Heart right ventricle (tissue), 16 donors: ENCODE measurements at regions not wholly inside any gene's neighbourhood (a gene's known extent, or its start where the extent isn't known, plus 50 kb on each side); places are given as distances from the start of the nearest gene placed in this dataset.
"Not testable (repeated sequence)": the region's sequence is repeated elsewhere in the genome, so short reads cannot be mapped to it uniquely, and the experiment has no call there.

Source experiments
- ATAC-seq, 8 donors: fragments of 200-7000 bp; cut with Tn5 transposase; one replicate each; pipeline ENCODE4 v1.9.1; 2020; ENCODE audit warnings: mild to moderate bottlenecking in 8 of 8, moderate library complexity in 8 of 8, moderate number of reproducible peaks in 1 of 8
- DNase-seq, 2 donors: peaks; one replicate each; pipeline ENCODE4 v3.0.0-alpha.2; 2020
- H3K27ac ChIP-seq, 10 donors: fragments of 200-600 bp; sonication (generic) in 2 of 10; one replicate each; pipeline versions ENCODE4 v1.5.0 to v1.8.0; 2020 to 2022; ENCODE audit warnings: mild to moderate bottlenecking in 3 of 10
- H3K27me3 ChIP-seq, 7 donors: fragments of 200-600 bp; one replicate each; pipeline ENCODE4 v1.8.0; 2021 to 2022; ENCODE audit warnings: mild to moderate bottlenecking in 2 of 7
- H3K36me3 ChIP-seq, 9 donors: fragments of 200-600 bp; sonication (generic) in 1 of 9; one replicate each; pipeline versions ENCODE4 v1.5.0 to v1.8.0; 2020 to 2022; ENCODE audit warnings: mild to moderate bottlenecking in 2 of 9
- H3K4me1 ChIP-seq, 9 donors: fragments of 200-600 bp; sonication (generic) in 1 of 9; one replicate each; pipeline versions ENCODE4 v1.5.0 to v1.8.0; 2020 to 2022; ENCODE audit warnings: mild to moderate bottlenecking in 4 of 9
- H3K4me3 ChIP-seq, 10 donors: fragments of 200-600 bp; sonication (generic) in 2 of 10; one replicate each; pipeline versions ENCODE4 v1.5.0 to v1.8.0; 2020 to 2022; ENCODE audit warnings: mild to moderate bottlenecking in 7 of 10, moderate library complexity in 2 of 10
- H3K9me3 ChIP-seq, 11 donors: fragments of 200-600 bp in 10 of 11; sonication (generic) in 2 of 11; one replicate each; pipeline versions ENCODE4 v1.5.0 to v1.8.0; 2013 to 2022; ENCODE audit warnings: mild to moderate bottlenecking in 2 of 11, control low read depth in 1 of 11, moderate library complexity in 1 of 11
- WGBS, 2 donors: extraction: QIAGEN DNeasy Blood & Tissue Kit; methylation state at CpG; one replicate each; pipeline ENCODE4 v1.1.7; 2013; ENCODE audit warnings: inconsistent platforms in 1 of 2; 5-methylcytosine and 5-hydroxymethylcytosine counted together
- intact Hi-C, 10 donors: fragments of 100-400 bp; cut with DNase I; formaldehyde crosslinking; loops; one replicate each; pipeline versions ENCODE4 v1.11.1 to v1.14.2; 2022
- TF ChIP-seq, protein P1 (sequence below), 9 donors: fragments of 200-600 bp; sonication (generic) in 2 of 9; IDR thresholded peaks; one replicate each; pipeline versions ENCODE4 v1.5.0 to v1.8.0; 2021 to 2022; ENCODE audit warnings: antibody characterized with exemption in 9 of 9, mild to moderate bottlenecking in 5 of 9, moderate library complexity in 1 of 9
- donor health status: Arrhythmogenic right ventricular cardiomyopathy.
- donor health status: ischemic (EF 13 %, LVEDD 7.1; RV severe dilation, severe dysfunction).
- donor health status: healthy with polysubstance abuse.
- donor health status: DM: no; HTN: yes; CAD: no.
- donor health status: DM: no; HTN: no; CAD: no.
- donor health status: ischemic (EF 25% LVEDD 6.9; RV normal size, moderate dysfunction).
- donor health status: ischemic (EF 25% LVEDD 5.7; RV mildly dilated, moderate dysfunction).
- donor health status: healthy.
- donor health status: DM: yes; HTN: yes; CAD: no.
- donor health status: Ischemic cardiomyopathy.
- donor health status: ischemic (EF 35%, LVEDD 5.7; RV mildly dilated, moderate dysfunction).
- donor health status: nonischemic (EF 11% LVEDD 7.7; RV severe dilation, severe dysfunction).
- donor health status: DM: yes; HTN: yes; CAD: no.
- donor health status: PGD.
- donor health status: ischemic (EF 29% LVEDD 5.4; RV normal size, mild dysfunction).
- donor health status: nonischemic (EF 23%, LVEDD 6.1; RV moderate dilation, normal function).

DNA sequence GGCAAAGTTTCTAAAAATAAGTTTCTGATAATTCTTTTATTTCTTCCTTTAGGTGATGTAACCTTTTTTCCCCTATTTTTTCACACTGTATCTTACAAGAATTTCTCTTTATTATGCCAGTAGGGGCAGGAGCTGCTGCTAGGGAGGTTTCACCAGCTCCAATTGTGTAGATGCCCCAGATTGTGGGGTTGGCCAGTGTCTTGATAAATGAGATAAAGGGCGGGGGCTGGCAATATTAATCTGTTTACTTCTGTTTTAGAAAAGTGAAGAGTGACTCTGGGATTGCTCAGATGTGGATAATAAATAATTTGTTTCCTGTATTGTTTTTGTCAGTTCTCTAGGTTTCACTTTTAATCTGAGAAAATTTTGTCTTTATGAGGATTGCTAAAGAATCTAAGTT lies 190.4 kb downstream of the MC4R start:
- ATAC-seq (no peak), DNase-seq (no peak)
- H3K4me1 ChIP-seq = no peaks in the 10 kb centered on the region
- no peaks in the 10 kb centered on the region for H3K27me3 ChIP-seq
- H3K9me3 ChIP-seq = peaks cover 0 to 8% (median 0%) of the 10 kb centered on the region in 11 donors
- TF ChIP-seq, protein P1, sequence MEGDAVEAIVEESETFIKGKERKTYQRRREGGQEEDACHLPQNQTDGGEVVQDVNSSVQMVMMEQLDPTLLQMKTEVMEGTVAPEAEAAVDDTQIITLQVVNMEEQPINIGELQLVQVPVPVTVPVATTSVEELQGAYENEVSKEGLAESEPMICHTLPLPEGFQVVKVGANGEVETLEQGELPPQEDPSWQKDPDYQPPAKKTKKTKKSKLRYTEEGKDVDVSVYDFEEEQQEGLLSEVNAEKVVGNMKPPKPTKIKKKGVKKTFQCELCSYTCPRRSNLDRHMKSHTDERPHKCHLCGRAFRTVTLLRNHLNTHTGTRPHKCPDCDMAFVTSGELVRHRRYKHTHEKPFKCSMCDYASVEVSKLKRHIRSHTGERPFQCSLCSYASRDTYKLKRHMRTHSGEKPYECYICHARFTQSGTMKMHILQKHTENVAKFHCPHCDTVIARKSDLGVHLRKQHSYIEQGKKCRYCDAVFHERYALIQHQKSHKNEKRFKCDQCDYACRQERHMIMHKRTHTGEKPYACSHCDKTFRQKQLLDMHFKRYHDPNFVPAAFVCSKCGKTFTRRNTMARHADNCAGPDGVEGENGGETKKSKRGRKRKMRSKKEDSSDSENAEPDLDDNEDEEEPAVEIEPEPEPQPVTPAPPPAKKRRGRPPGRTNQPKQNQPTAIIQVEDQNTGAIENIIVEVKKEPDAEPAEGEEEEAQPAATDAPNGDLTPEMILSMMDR (IDR thresholded peaks at IDR 0.05) = no peak
- H3K4me3 ChIP-seq = no peak overlapping the region
- WGBS, 2 donors = 50 to 55% methylated on average over 1 of the region's 1 CpG
- H3K36me3 ChIP-seq = no peaks in the 10 kb centered on the region
- no peak overlapping the region for H3K27ac ChIP-seq
- intact Hi-C loops = no loop called here

DNA sequence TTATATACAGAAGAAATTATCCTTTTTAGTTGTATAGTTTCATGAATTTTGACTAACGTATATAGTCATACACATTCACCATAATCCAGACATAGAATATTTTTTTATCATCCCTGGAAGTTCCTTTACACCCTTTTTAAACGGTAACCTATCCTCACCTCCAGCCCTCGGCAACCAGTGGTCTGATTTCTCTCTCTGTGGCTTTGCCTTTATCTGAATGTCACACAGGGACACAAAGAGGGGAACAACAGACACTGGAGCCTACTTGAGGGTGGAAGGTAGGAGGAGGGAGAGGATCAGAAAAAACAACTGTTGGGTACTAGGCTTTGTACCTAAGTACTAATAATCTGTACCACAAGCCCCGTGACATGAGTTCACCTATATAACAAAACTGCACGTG lies 191.9 kb downstream of the MC4R start:
- no peaks in the 10 kb centered on the region for H3K4me1 ChIP-seq
- TF ChIP-seq, protein P1 (IDR thresholded peaks at IDR 0.05) = no peak
- WGBS, 2 donors = 59 to 62% methylated on average over 5 of the region's 5 CpGs
- ATAC-seq (no peak), DNase-seq (no peak)
- no peaks in the 10 kb centered on the region for H3K27me3 ChIP-seq
- no peak overlapping the region for H3K27ac ChIP-seq
- H3K4me3 ChIP-seq = no peak overlapping the region
- H3K36me3 ChIP-seq = no peaks in the 10 kb centered on the region
- H3K9me3 ChIP-seq = peaks cover 0 to 8% (median 0%) of the 10 kb centered on the region in 11 donors
- intact Hi-C loops = no loop called here

DNA sequence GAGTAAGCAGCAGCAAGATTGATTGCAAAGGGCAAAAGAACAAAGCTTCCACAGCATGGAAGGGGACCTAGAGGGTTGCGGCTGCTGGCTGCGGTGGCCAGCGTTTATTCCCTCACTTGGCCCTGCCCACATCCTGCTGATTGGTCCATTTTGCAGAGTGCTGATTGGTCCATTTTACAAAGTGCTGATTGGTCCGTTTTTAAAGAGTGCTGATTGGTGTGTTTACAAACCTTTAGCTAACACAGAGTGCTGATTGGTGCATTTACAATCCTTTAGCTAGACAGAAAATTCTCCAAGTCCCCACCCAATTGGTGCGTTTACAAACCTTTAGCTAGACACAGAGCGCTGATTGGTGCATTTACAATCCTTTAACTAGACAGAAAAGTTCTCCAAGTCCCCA lies 194.4 kb downstream of the MC4R start:
- WGBS, 2 donors = 82 to 86% methylated on average over 6 of the region's 6 CpGs
- H3K27ac ChIP-seq, ATAC-seq, H3K27me3 ChIP-seq, H3K9me3 ChIP-seq, H3K4me1 ChIP-seq, H3K4me3 ChIP-seq, H3K36me3 ChIP-seq, intact Hi-C loops, DNase-seq: not testable (repeated sequence)

DNA sequence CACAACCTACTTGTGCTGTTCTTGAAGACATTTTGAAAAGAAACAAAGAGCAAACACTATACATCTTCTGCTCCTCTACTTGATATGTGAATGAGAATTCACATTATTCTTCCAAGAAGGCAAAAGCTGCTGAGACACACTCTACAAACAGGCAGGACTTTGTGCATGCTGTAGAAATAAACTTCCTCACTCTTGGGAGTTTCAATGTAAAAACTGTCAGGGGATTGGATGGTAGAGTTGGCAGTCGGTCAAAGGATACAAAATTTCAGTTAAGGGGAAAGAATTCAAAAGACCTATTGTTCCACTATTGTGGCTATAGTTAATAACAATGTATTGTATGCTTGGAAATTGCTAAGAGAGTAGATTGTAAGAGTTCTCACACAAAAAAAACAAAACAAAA lies 196.3 kb downstream of the MC4R start:
- DNase-seq (no peak), ATAC-seq (no peak)
- Histone ChIP-seq H3K27me3 (no peaks in the 10 kb centered on the region), H3K36me3 (no peaks in the 10 kb centered on the region), H3K9me3 (peaks cover 0 to 8% (median 0%) of the 10 kb centered on the region in 11 donors), H3K27ac (no peak overlapping the region), H3K4me1 (no peaks in the 10 kb centered on the region), H3K4me3 (no peak overlapping the region)
- TF ChIP-seq, protein P1 (IDR thresholded peaks at IDR 0.05) = no peak
- WGBS, 2 donors = 47 to 50% methylated on average over 1 of the region's 1 CpG
- intact Hi-C loops = no loop called here

DNA sequence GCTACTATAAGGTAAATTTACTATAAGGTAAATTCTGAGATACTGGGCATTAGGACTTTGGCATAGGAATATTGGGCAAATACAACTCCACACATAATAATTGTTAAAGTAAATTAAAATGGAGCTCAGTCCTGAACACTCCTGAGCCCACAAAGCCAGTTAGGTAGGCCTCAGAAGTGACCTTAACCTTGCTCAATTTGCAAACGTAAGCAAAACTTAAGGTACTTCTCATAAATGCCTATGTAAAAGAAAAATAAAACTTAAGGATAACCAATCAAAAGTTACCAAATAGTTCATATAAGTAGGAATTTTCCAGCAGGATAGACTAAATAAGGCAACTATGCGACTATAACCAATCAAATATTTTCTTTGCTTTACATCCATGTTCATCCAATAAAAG lies 197.7 kb downstream of the MC4R start:
- Histone ChIP-seq H3K27ac (no peak overlapping the region), H3K27me3 (no peaks in the 10 kb centered on the region), H3K9me3 (peaks cover 0 to 8% (median 0%) of the 10 kb centered on the region in 11 donors), H3K36me3 (no peaks in the 10 kb centered on the region), H3K4me3 (no peak overlapping the region), H3K4me1 (no peaks in the 10 kb centered on the region)
- no peak for ATAC-seq
- intact Hi-C loops = no loop called here
- no peak for DNase-seq
- TF ChIP-seq, protein P1 (IDR thresholded peaks at IDR 0.05) = no peak
- 46 to 69% methylated on average over 2 of the region's 2 CpGs for WGBS, 2 donors
